Pancreas (tissue), 10 donors: ENCODE measurements at regions not wholly inside any gene's neighbourhood (a gene's known extent, or its start where the extent isn't known, plus 50 kb on each side); places are given as distances from the start of the nearest gene placed in this dataset.
"Not testable (repeated sequence)": the region's sequence is repeated elsewhere in the genome, so short reads cannot be mapped to it uniquely, and the experiment has no call there.

ENCODE experiments used
- ATAC-seq, 4 donors: fragments of 200-7000 bp; cut with Tn5 transposase; one replicate each; pipeline versions ENCODE4 v1.8.0 to v1.9.1; 2020; ENCODE audit warnings: mild to moderate bottlenecking in 4 of 4, moderate library complexity in 4 of 4
- DNase-seq, 6 donors: peaks; one replicate each; pipeline ENCODE4 v3.0.0-alpha.2; 2020
- FAIRE-seq: peaks from 2 replicates; lab custom pipeline; 2012; peaks lifted over from hg19 to GRCh38; lab: Jason Lieb, UNC
- H3K27ac ChIP-seq, 4 donors: fragments of 200-600 bp; sonication (generic); 1 replicate in 3 of 4; 2 replicates in 1 of 4; pipeline versions ENCODE4 v1.5.0 to v1.8.0; 2020
- H3K27me3 ChIP-seq, 4 donors: fragments of 200-600 bp; one replicate each; pipeline ENCODE4 v1.8.0; 2021
- H3K36me3 ChIP-seq, 3 donors: fragments of 200-600 bp; sonication (generic) in 1 of 3; one replicate each; pipeline versions ENCODE4 v1.5.0 to v1.8.0; 2020 to 2021
- H3K4me1 ChIP-seq, 3 donors: fragments of 200-600 bp; one replicate each; pipeline ENCODE4 v1.8.0; 2021
- H3K4me3 ChIP-seq, 4 donors: fragments of 200-600 bp; sonication (generic) in 2 of 4; one replicate each; pipeline versions ENCODE4 v1.5.0 to v1.8.0; 2020 to 2021
- H3K9me3 ChIP-seq, 4 donors: fragments of 200-600 bp; one replicate each; pipeline ENCODE4 v1.8.0; 2021
- whole genome bisulfite sequencing, 2 donors: extraction: QIAGEN DNeasy Blood & Tissue Kit; methylation state at CpG; one replicate each; pipeline ENCODE4 v1.1.7; 2013; 5-methylcytosine and 5-hydroxymethylcytosine counted together
- intact Hi-C, 3 donors: fragments of 100-400 bp; cut with DNase I; formaldehyde crosslinking; loops; one replicate each; pipeline versions ENCODE4 v1.11.1 to v1.14.2; 2022
- TF ChIP-seq, protein P1 (sequence below), 4 donors: fragments of 200-600 bp; sonication (generic) in 3 of 4; IDR thresholded peaks; one replicate each; pipeline versions ENCODE4 v1.5.0 to v1.8.0; 2021; ENCODE audit warnings: antibody characterized with exemption in 4 of 4
- donor health status: healthy with polysubstance abuse.
- donor health status: DM: no; HTN: no; CAD: no; lungs with moderate emphysema.
- donor health status: DM: no; HTN: no; CAD: no.
- donor health status: control.
- donor health status: control.
- donor health status: Bipolar disorder and iron deficiency.
- donor health status: DM: yes; HTN: yes; CAD: no.
- donor health status: DM: no; HTN: no; CAD: no.
- donor health status: DM: no; HTN: no; CAD: no.
- donor health status: DM: yes; HTN: yes; CAD: no.

DNA sequence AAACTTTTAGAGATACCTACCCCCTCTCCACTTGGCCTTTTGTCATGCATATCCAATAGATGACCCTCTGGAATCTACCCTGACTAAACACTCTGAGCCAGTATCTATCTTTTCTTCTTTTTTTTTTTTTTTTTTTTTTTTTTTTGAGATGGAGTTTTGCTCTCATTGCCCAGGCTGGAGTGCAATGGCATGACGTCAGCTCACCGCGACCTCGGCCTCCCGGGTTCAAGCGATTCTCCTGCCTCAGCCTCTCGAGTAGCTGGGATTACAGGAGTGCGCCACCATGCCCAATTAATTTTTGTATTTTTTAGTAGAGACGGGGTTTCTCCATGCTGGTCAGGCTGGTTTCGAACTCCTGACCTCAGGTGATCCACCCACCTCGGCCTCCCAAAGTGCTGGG, 50.8 kb upstream of the GRIN2B start:
- 62 to 81% methylated on average over 11 of the region's 11 CpGs for WGBS, 2 donors
- ATAC-seq, intact Hi-C loops, DNase-seq, H3K9me3 ChIP-seq, H3K4me3 ChIP-seq, H3K27me3 ChIP-seq, H3K36me3 ChIP-seq, FAIRE-seq, H3K4me1 ChIP-seq, H3K27ac ChIP-seq: not testable (repeated sequence)

- TF ChIP-seq, protein P1, sequence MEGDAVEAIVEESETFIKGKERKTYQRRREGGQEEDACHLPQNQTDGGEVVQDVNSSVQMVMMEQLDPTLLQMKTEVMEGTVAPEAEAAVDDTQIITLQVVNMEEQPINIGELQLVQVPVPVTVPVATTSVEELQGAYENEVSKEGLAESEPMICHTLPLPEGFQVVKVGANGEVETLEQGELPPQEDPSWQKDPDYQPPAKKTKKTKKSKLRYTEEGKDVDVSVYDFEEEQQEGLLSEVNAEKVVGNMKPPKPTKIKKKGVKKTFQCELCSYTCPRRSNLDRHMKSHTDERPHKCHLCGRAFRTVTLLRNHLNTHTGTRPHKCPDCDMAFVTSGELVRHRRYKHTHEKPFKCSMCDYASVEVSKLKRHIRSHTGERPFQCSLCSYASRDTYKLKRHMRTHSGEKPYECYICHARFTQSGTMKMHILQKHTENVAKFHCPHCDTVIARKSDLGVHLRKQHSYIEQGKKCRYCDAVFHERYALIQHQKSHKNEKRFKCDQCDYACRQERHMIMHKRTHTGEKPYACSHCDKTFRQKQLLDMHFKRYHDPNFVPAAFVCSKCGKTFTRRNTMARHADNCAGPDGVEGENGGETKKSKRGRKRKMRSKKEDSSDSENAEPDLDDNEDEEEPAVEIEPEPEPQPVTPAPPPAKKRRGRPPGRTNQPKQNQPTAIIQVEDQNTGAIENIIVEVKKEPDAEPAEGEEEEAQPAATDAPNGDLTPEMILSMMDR (IDR thresholded peaks at IDR 0.05) = no peak
- Histone ChIP-seq H3K27me3 (no peaks in the 10 kb centered on the region), H3K9me3 (no peaks in the 10 kb centered on the region), H3K4me3 (no peak overlapping the region), H3K36me3 (no peaks in the 10 kb centered on the region), H3K4me1 (no peaks in the 10 kb centered on the region), H3K27ac (no peak overlapping the region)
- no peak for FAIRE-seq
- ATAC-seq = no peak
- no peak for DNase-seq
- intact Hi-C loops = no loop called here
- WGBS, 2 donors = 26 to 37% methylated on average over 2 of the region's 2 CpGs
Measured at GRCh38 chr12:14043776-14044175, 62.4 kb upstream of the GRIN2B start.

- no peaks in the 10 kb centered on the region for H3K36me3 ChIP-seq
- H3K9me3 ChIP-seq = no peaks in the 10 kb centered on the region
- TF ChIP-seq, protein P1 (IDR thresholded peaks at IDR 0.05) = no peak
- no peaks in the 10 kb centered on the region for H3K27me3 ChIP-seq
- intact Hi-C loops = no loop called here
- no peak overlapping the region for H3K27ac ChIP-seq
- WGBS, 2 donors = 56 to 74% methylated on average over 4 of the region's 4 CpGs
- no peak for FAIRE-seq
- no peak overlapping the region for H3K4me3 ChIP-seq
- H3K4me1 ChIP-seq = no peaks in the 10 kb centered on the region
- DNase-seq = no peak
- no peak for ATAC-seq
Measured at GRCh38 chr12:14048941-14049545, 67.6 kb upstream of the GRIN2B start.

DNA sequence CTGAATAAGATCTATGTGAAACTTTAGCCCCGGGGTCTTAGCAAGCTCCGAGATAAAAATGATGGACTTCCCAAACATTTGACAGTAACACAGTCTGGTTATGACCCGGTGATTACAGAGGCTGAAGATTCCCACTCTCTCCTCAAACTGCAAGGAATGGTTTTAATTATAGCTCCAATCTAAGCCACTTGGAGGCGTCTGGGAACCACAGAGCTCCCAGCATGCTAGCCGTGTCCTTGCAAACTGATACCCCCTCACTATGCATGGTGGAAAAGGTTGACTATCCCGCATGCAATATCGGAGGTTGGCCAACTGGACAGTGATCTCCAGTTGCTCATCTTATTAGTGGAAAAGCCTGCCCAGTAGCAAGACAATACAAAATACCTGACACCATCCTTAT, 76.5 kb upstream of the GRIN2B start:
- Histone ChIP-seq H3K4me3 (no peak overlapping the region), H3K9me3 (no peaks in the 10 kb centered on the region), H3K27ac (no peak overlapping the region), H3K27me3 (peaks cover 0 to 6% (median 0%) of the 10 kb centered on the region in 4 donors), H3K4me1 (no peaks in the 10 kb centered on the region), H3K36me3 (no peaks in the 10 kb centered on the region)
- ATAC-seq (no peak), DNase-seq (no peak), FAIRE-seq (no peak)
- intact Hi-C loops = no loop called here
- 51 to 59% methylated on average over 7 of the region's 7 CpGs for WGBS, 2 donors
- TF ChIP-seq, protein P1 (IDR thresholded peaks at IDR 0.05) = no peak

- Histone ChIP-seq H3K4me1 (no peaks in the 10 kb centered on the region), H3K4me3 (no peak overlapping the region), H3K27me3 (peaks cover 0 to 6% (median 0%) of the 10 kb centered on the region in 4 donors), H3K36me3 (no peaks in the 10 kb centered on the region), H3K9me3 (no peaks in the 10 kb centered on the region), H3K27ac (no peak overlapping the region)
- FAIRE-seq (no peak), ATAC-seq (no peak), DNase-seq (no peak)
- TF ChIP-seq, protein P1 (IDR thresholded peaks at IDR 0.05) = no peak
- intact Hi-C loops = no loop called here
- 63 to 69% methylated on average over 1 of the region's 1 CpG for WGBS, 2 donors
Measured at GRCh38 chr12:14058717-14059116, 77.3 kb upstream of the GRIN2B start.
